Prostate gland (tissue), 2 donors: ENCODE measurements at regions not wholly inside any gene's neighbourhood (a gene's known extent, or its start where the extent isn't known, plus 50 kb on each side); places are given as distances from the start of the nearest gene placed in this dataset.

Experiments used
- DNase-seq: peaks from one replicate; pipeline ENCODE4 v3.0.0-alpha.2; 2019; ENCODE audit warnings: low spot score
- H3K27ac ChIP-seq, 2 donors: fragments of 200-600 bp; sonication (generic); 2 replicates each; pipeline ENCODE4 v1.5.1; 2017 to 2019
- H3K27me3 ChIP-seq: fragments of 200-600 bp; sonication (generic); replicated peaks from 2 replicates; pipeline ENCODE4 v1.5.1; 2019; ENCODE audit not compliant: insufficient read depth
- H3K36me3 ChIP-seq, 2 donors: fragments of 200-600 bp; sonication (generic); 1 replicate in 1 of 2; 2 replicates in 1 of 2; pipeline versions ENCODE4 v1.5.1 to v1.8.1; 2017 to 2019
- H3K4me1 ChIP-seq: fragments of 200-600 bp; sonication (generic); replicated peaks from 2 replicates; pipeline ENCODE4 v1.5.1; 2019
- H3K4me3 ChIP-seq, 2 donors: fragments of 200-600 bp; sonication (generic); 2 replicates each; pipeline ENCODE4 v1.5.1; 2017 to 2019
- H3K9me3 ChIP-seq: fragments of 200-600 bp; sonication (generic); 2 replicates; pipeline ENCODE4 v1.5.1; 2017
- CTCF ChIP-seq, 4 experiments: fragments of 200-600 bp in 2 of 4; fragments of 450-650 bp in 2 of 4; sonication (generic) in 2 of 4; IDR thresholded peaks; 1 replicate in 3 of 4; 2 replicates in 1 of 4; pipeline ENCODE4 v1.5.1; 2016 to 2019; ENCODE audit warnings: antibody characterized with exemption in 4 of 4, mild to moderate bottlenecking in 2 of 4, moderate library complexity in 2 of 4
- POLR2A ChIP-seq: fragments of 450-650 bp; IDR thresholded peaks from one replicate; pipeline ENCODE4 v1.6.1; 2016; ENCODE audit warnings: antibody characterized with exemption, mild to moderate bottlenecking
- POLR2AphosphoS5 ChIP-seq: sonication (generic); formaldehyde crosslinking; IDR thresholded peaks from one replicate; pipeline ENCODE4 v1.6.1; 2017; ENCODE audit warnings: antibody characterized with exemption
- WGBS: methylation state at CpG from one replicate; pipeline ENCODE4 v1.1.5; 2018; 5-methylcytosine and 5-hydroxymethylcytosine counted together
- intact Hi-C: fragments of 100-400 bp; cut with DNase I; formaldehyde crosslinking; loops from one replicate; pipeline ENCODE4 v1.14.2; 2022

- intact Hi-C loops = no loop called here
- no peaks in the 10 kb centered on the region for H3K27me3 ChIP-seq
- no peak for TF ChIP-seq POLR2AphosphoS5
- TF ChIP-seq CTCF (IDR thresholded peaks at IDR 0.05) = peak in 2 of 4 experiments; percentile 12 to 24
- 68% methylated on average over 7 of the region's 7 CpGs for WGBS
- no peaks in the 10 kb centered on the region for H3K9me3 ChIP-seq
- no peaks in the 10 kb centered on the region for H3K36me3 ChIP-seq
- no peak overlapping the region for H3K27ac ChIP-seq
- no peaks in the 10 kb centered on the region for H3K4me1 ChIP-seq
- DNase-seq = no peak
- no peak overlapping the region for H3K4me3 ChIP-seq
Observed at GRCh38 chr4:56129431-56129861, 180.7 kb downstream of the CEP135 start.

GRCh38 chr4:56128213-56128612, 179.5 kb downstream of the CEP135 start:
- H3K36me3 ChIP-seq = no peaks in the 10 kb centered on the region
- H3K4me3 ChIP-seq = no peak overlapping the region
- no peak for DNase-seq
- WGBS = 28% methylated on average over 2 of the region's 2 CpGs
- H3K27me3 ChIP-seq = no peaks in the 10 kb centered on the region
- intact Hi-C loops = no loop called here
- TF ChIP-seq POLR2AphosphoS5 (no peak), POLR2A (no peak), CTCF (IDR thresholded peaks at IDR 0.05) (no peak)
- no peak overlapping the region for H3K27ac ChIP-seq
- H3K9me3 ChIP-seq = no peaks in the 10 kb centered on the region
- H3K4me1 ChIP-seq = no peaks in the 10 kb centered on the region

GRCh38 chr4:56127716-56128115, 179.0 kb downstream of the CEP135 start:
- Histone ChIP-seq H3K27me3 (no peaks in the 10 kb centered on the region), H3K4me1 (no peaks in the 10 kb centered on the region), H3K27ac (no peak overlapping the region), H3K4me3 (no peak overlapping the region), H3K36me3 (no peaks in the 10 kb centered on the region), H3K9me3 (no peaks in the 10 kb centered on the region)
- DNase-seq = no peak
- intact Hi-C loops = no loop called here
- no peak for TF ChIP-seq POLR2AphosphoS5
- no peak for TF ChIP-seq CTCF (IDR thresholded peaks at IDR 0.05)
- TF ChIP-seq POLR2A = no peak
- 81% methylated on average over 3 of the region's 3 CpGs for WGBS

GRCh38 chr4:56123547-56123946, 174.8 kb downstream of the CEP135 start:
- no peaks in the 10 kb centered on the region for H3K4me1 ChIP-seq
- intact Hi-C loops = no loop called here
- H3K4me3 ChIP-seq = no peak overlapping the region
- H3K36me3 ChIP-seq = no peaks in the 10 kb centered on the region
- TF ChIP-seq POLR2AphosphoS5 = no peak
- no peak for TF ChIP-seq CTCF (IDR thresholded peaks at IDR 0.05)
- no peak for TF ChIP-seq POLR2A
- 69% methylated on average over 1 of the region's 1 CpG for WGBS
- no peaks in the 10 kb centered on the region for H3K9me3 ChIP-seq
- no peak overlapping the region for H3K27ac ChIP-seq
- DNase-seq = no peak
- no peaks in the 10 kb centered on the region for H3K27me3 ChIP-seq

- no peak overlapping the region for H3K27ac ChIP-seq
- TF ChIP-seq POLR2A (no peak), POLR2AphosphoS5 (no peak), CTCF (IDR thresholded peaks at IDR 0.05) (no peak)
- DNase-seq = no peak
- H3K9me3 ChIP-seq = no peaks in the 10 kb centered on the region
- intact Hi-C loops = no loop called here
- no peaks in the 10 kb centered on the region for H3K27me3 ChIP-seq
- no peaks in the 10 kb centered on the region for H3K4me1 ChIP-seq
- H3K36me3 ChIP-seq = no peaks in the 10 kb centered on the region
- WGBS = 69% methylated on average over 3 of the region's 3 CpGs
- no peak overlapping the region for H3K4me3 ChIP-seq
Observed at GRCh38 chr4:56123051-56123450, 174.3 kb downstream of the CEP135 start.
